ENCODE measurements at regions not wholly inside any gene's neighbourhood (a gene's known extent, or its start where the extent isn't known, plus 50 kb on each side); places are given as distances from the start of the nearest gene placed in this dataset.
A peak's percentile ranks its signal among the peaks of the same experiment; 100 is the strongest.

- no peak overlapping the region for H3K27ac ChIP-seq
- no peak for TF ChIP-seq ZFX (IDR thresholded peaks at IDR 0.05; ENCODE audit: borderline replicate concordance)
- no peak for TF ChIP-seq CTCF (IDR thresholded peaks at IDR 0.05)
Measured at GRCh38 chr18:47749600-47749973, 180.9 kb downstream of the SMAD2 start.

- no peak overlapping the region for H3K27ac ChIP-seq
- TF ChIP-seq ZFX (IDR thresholded peaks at IDR 0.05; ENCODE audit: borderline replicate concordance) (no peak), CTCF (IDR thresholded peaks at IDR 0.05) (peak; percentile 100)
Measured at GRCh38 chr18:47748847-47749599, 181.4 kb downstream of the SMAD2 start.

GRCh38 chr18:47748093-47748796, 182.2 kb downstream of the SMAD2 start:
- no peak for TF ChIP-seq CTCF (IDR thresholded peaks at IDR 0.05)
- TF ChIP-seq ZFX (IDR thresholded peaks at IDR 0.05; ENCODE audit: borderline replicate concordance), result no peak
- no peak overlapping the region for H3K27ac ChIP-seq

GRCh38 chr18:47747260-47747795, 183.1 kb downstream of the SMAD2 start:
- TF ChIP-seq CTCF (IDR thresholded peaks at IDR 0.05) (no peak), ZFX (IDR thresholded peaks at IDR 0.05; ENCODE audit: borderline replicate concordance) (no peak)
- H3K27ac ChIP-seq, result no peak overlapping the region

- TF ChIP-seq CTCF (IDR thresholded peaks at IDR 0.05) (no peak), ZFX (IDR thresholded peaks at IDR 0.05; ENCODE audit: borderline replicate concordance) (no peak)
- no peak overlapping the region for H3K27ac ChIP-seq
Measured at GRCh38 chr18:47746615-47747014, 183.8 kb downstream of the SMAD2 start.

- TF ChIP-seq CTCF (IDR thresholded peaks at IDR 0.05) (no peak), ZFX (IDR thresholded peaks at IDR 0.05; ENCODE audit: borderline replicate concordance) (no peak)
Measured at GRCh38 chr18:47745227-47745626, 185.2 kb downstream of the SMAD2 start.

GRCh38 chr18:47737956-47738355, 192.5 kb downstream of the SMAD2 start:
- no peak overlapping the region for H3K27ac ChIP-seq
- no peak for TF ChIP-seq CTCF (IDR thresholded peaks at IDR 0.05)
- no peak for TF ChIP-seq ZFX (IDR thresholded peaks at IDR 0.05; ENCODE audit: borderline replicate concordance)

More at GRCh38 chr18:47745227-47745626, 185.2 kb downstream of the SMAD2 start:
- no peak overlapping the region for H3K27ac ChIP-seq
